Mesenchymal stem cell (in vitro differentiated cells and primary cell): ENCODE measurements at regions not wholly inside any gene's neighbourhood (a gene's known extent, or its start where the extent isn't known, plus 50 kb on each side); places are given as distances from the start of the nearest gene placed in this dataset.

Experiments
- DNase-seq: peaks from one replicate; pipeline ENCODE4 v3.0.0-alpha.2; 2013
- H2AFZ ChIP-seq: one replicate; pipeline ENCODE4 v1.6.1; 2013; ENCODE audit warnings: low read depth, mild to moderate bottlenecking, control low read depth, inconsistent platforms, low read length, moderate library complexity
- H2AK5ac ChIP-seq: 2 replicates; pipeline ENCODE4 v1.6.1; 2013; ENCODE audit warnings: low read length, moderate library complexity, mild to moderate bottlenecking, inconsistent platforms; ENCODE audit not compliant: severe bottlenecking
- H2BK120ac ChIP-seq: one replicate; pipeline ENCODE4 v1.6.1; 2013; ENCODE audit warnings: low read depth, mild to moderate bottlenecking, inconsistent platforms, low read length, moderate library complexity
- H2BK12ac ChIP-seq, 2 experiments: one replicate each; pipeline ENCODE4 v1.6.1; 2013; ENCODE audit warnings: inconsistent platforms in 2 of 2, low read length in 2 of 2, mild to moderate bottlenecking in 2 of 2, moderate library complexity in 2 of 2, control low read depth in 1 of 2
- H2BK15ac ChIP-seq: one replicate; pipeline ENCODE4 v1.6.1; 2013; ENCODE audit warnings: mild to moderate bottlenecking, low read depth, inconsistent platforms; ENCODE audit not compliant: poor library complexity, severe bottlenecking
- H2BK5ac ChIP-seq: 2 replicates; pipeline ENCODE4 v1.6.1; 2013; ENCODE audit warnings: low read depth, mild to moderate bottlenecking, low read length, control low read depth, inconsistent platforms; ENCODE audit not compliant: poor library complexity, severe bottlenecking
- H3K14ac ChIP-seq, 2 experiments: one replicate each; pipeline ENCODE4 v1.6.1; 2013; ENCODE audit warnings: inconsistent platforms in 2 of 2, low read length in 2 of 2, control low read depth in 1 of 2, mild to moderate bottlenecking in 1 of 2, moderate library complexity in 1 of 2
- H3K18ac ChIP-seq, 2 experiments: one replicate each; pipeline ENCODE4 v1.6.1; 2013; ENCODE audit warnings: inconsistent platforms in 2 of 2, low read length in 2 of 2, control low read depth in 1 of 2, low read depth in 1 of 2, mild to moderate bottlenecking in 1 of 2
- H3K23ac ChIP-seq, 2 experiments: one replicate each; pipeline ENCODE4 v1.6.1; 2013; ENCODE audit warnings: inconsistent platforms in 2 of 2, low read length in 2 of 2, mild to moderate bottlenecking in 2 of 2, moderate library complexity in 2 of 2, control low read depth in 1 of 2
- H3K27ac ChIP-seq: 2 replicates; pipeline ENCODE4 v1.5.1; 2013; ENCODE audit warnings: mild to moderate bottlenecking, moderate library complexity, low read length, control low read depth, inconsistent platforms; ENCODE audit not compliant: poor library complexity, severe bottlenecking
- H3K27me3 ChIP-seq, 2 experiments: 2 replicates each; pipeline versions ENCODE4 v1.6.1 to v1.7.0; 2013; ENCODE audit warnings: low read length in 2 of 2, mild to moderate bottlenecking in 2 of 2, moderate library complexity in 2 of 2, control low read depth in 1 of 2, inconsistent platforms in 1 of 2; ENCODE audit not compliant: control insufficient read depth in 1 of 2, insufficient read depth in 1 of 2
- H3K36me3 ChIP-seq, 2 experiments: 2 replicates each; pipeline versions ENCODE4 v1.6.1 to v1.7.0; 2013; ENCODE audit warnings: low read length in 2 of 2, control low read depth in 1 of 2, inconsistent platforms in 1 of 2, low read depth in 1 of 2, mild to moderate bottlenecking in 1 of 2; ENCODE audit not compliant: insufficient read depth in 2 of 2, control insufficient read depth in 1 of 2
- H3K4ac ChIP-seq, 2 experiments: one replicate each; pipeline ENCODE4 v1.6.1; 2013; ENCODE audit warnings: inconsistent platforms in 2 of 2, low read length in 2 of 2, mild to moderate bottlenecking in 2 of 2, moderate library complexity in 2 of 2, control low read depth in 1 of 2, low read depth in 1 of 2
- H3K4me1 ChIP-seq: 2 replicates; pipeline ENCODE4 v1.6.1; 2013; ENCODE audit warnings: low read depth, low read length, control low read depth; ENCODE audit not compliant: control insufficient read depth, insufficient read depth
- H3K4me2 ChIP-seq: 2 replicates; pipeline ENCODE4 v1.6.1; 2013; ENCODE audit warnings: low read length, mild to moderate bottlenecking, inconsistent platforms; ENCODE audit not compliant: poor library complexity, severe bottlenecking
- H3K4me3 ChIP-seq, 2 experiments: 2 replicates each; pipeline versions ENCODE4 v1.5.1 to v1.7.0; 2013; ENCODE audit warnings: low read length in 2 of 2, mild to moderate bottlenecking in 2 of 2, control low read depth in 1 of 2, low read depth in 1 of 2; ENCODE audit not compliant: insufficient read depth in 1 of 2
- H3K79me1 ChIP-seq: replicated peaks from 2 replicates; pipeline ENCODE4 v1.6.1; 2013; ENCODE audit warnings: mild to moderate bottlenecking, control low read depth, low read length, inconsistent platforms; ENCODE audit not compliant: poor library complexity, severe bottlenecking
- H3K9ac ChIP-seq: 2 replicates; pipeline ENCODE4 v1.7.0; 2013; ENCODE audit warnings: mild to moderate bottlenecking, low read length, moderate library complexity
- H3K9me3 ChIP-seq: 2 replicates; pipeline ENCODE4 v1.7.0; 2013; ENCODE audit warnings: mild to moderate bottlenecking, low read length; ENCODE audit not compliant: control insufficient read depth
- H4K8ac ChIP-seq: one replicate; pipeline ENCODE4 v1.6.1; 2013; ENCODE audit warnings: inconsistent platforms, mild to moderate bottlenecking, low read length, moderate library complexity
- H4K91ac ChIP-seq: one replicate; pipeline ENCODE4 v1.6.1; 2013; ENCODE audit warnings: mild to moderate bottlenecking, low read length, inconsistent platforms
- WGBS: methylation state at CpG from one replicate; pipeline ENCODE4 v1.1.7; 2013; ENCODE audit warnings: mixed read lengths; 5-methylcytosine and 5-hydroxymethylcytosine counted together

DNA sequence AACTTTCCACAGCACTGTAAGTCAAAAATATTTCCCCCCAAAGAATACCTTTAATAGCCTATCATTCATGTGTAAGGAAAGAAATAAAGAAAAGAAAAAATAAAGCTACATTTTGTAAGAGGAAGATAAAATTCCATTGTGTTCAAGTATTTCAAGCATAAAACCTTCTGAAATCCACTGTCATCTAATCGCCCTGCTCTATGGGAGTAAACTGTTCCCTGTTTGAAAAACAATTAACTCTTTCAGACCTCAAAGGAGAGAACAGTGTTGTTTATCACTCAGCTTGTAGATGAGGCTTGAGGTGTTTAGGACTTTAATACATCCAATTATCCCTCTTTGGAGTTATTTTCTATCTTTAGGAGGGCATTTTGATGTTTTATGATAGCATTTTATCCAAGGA lies 112.2 kb upstream of the REG3G start:
- no peaks in the 10 kb centered on the region for H3K9me3 ChIP-seq
- no peak overlapping the region for H3K18ac ChIP-seq
- no peak overlapping the region for H3K23ac ChIP-seq
- no peak overlapping the region for H2BK12ac ChIP-seq
- no peak overlapping the region for H3K4me2 ChIP-seq
- H2AK5ac ChIP-seq: no peak overlapping the region
- no peak overlapping the region for H3K9ac ChIP-seq
- no peak overlapping the region for H4K8ac ChIP-seq
- H3K27ac ChIP-seq: no peak overlapping the region
- no peak overlapping the region for H2BK15ac ChIP-seq
- H3K4me3 ChIP-seq: no peak overlapping the region
- H2AFZ ChIP-seq: no peak overlapping the region
- no peak overlapping the region for H2BK5ac ChIP-seq
- no peak overlapping the region for H3K14ac ChIP-seq
- H2BK120ac ChIP-seq: no peak overlapping the region
- H3K36me3 ChIP-seq: no peaks in the 10 kb centered on the region
- no peaks in the 10 kb centered on the region for H3K79me1 ChIP-seq
- no peak overlapping the region for H3K4ac ChIP-seq
- WGBS: 33% methylated on average over 1 of the region's 1 CpG
- no peak for DNase-seq
- no peaks in the 10 kb centered on the region for H3K27me3 ChIP-seq
- H4K91ac ChIP-seq: no peak overlapping the region
- no peaks in the 10 kb centered on the region for H3K4me1 ChIP-seq

DNA sequence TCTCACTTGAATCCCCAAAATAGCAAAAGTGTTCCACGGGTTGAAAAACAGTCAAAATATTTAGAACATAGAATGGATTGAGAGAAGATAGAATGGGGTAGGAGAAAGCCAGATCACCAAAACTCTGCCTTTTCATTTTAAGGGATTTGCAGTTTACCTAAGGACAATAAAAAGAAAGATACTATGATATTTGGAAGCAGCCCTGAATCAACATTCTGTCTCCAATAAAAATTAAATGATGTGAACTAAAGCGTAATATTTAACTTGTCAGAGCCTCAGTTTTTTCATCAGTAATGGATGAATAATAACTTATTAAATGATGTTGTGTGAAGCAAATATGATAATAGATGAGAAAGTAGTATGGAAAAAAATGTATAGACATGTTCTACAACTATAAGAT lies 100.2 kb upstream of the REG3G start:
- no peak overlapping the region for H4K8ac ChIP-seq
- H3K79me1 ChIP-seq: no peaks in the 10 kb centered on the region
- H3K23ac ChIP-seq: no peak overlapping the region
- H3K36me3 ChIP-seq: no peaks in the 10 kb centered on the region
- no peak overlapping the region for H3K9ac ChIP-seq
- no peaks in the 10 kb centered on the region for H3K9me3 ChIP-seq
- H4K91ac ChIP-seq: no peak overlapping the region
- WGBS: no CpG with 5 or more reads among the region's 2 CpGs
- no peak overlapping the region for H3K18ac ChIP-seq
- DNase-seq: no peak
- no peaks in the 10 kb centered on the region for H3K27me3 ChIP-seq
- no peak overlapping the region for H2BK5ac ChIP-seq
- no peak overlapping the region for H3K4ac ChIP-seq
- no peak overlapping the region for H3K14ac ChIP-seq
- no peaks in the 10 kb centered on the region for H3K4me1 ChIP-seq
- no peak overlapping the region for H2AK5ac ChIP-seq
- H2BK12ac ChIP-seq: no peak overlapping the region
- H3K27ac ChIP-seq: no peak overlapping the region
- H2BK15ac ChIP-seq: no peak overlapping the region
- H3K4me3 ChIP-seq: no peak overlapping the region
- no peak overlapping the region for H2AFZ ChIP-seq
- no peak overlapping the region for H3K4me2 ChIP-seq
- no peak overlapping the region for H2BK120ac ChIP-seq

DNA sequence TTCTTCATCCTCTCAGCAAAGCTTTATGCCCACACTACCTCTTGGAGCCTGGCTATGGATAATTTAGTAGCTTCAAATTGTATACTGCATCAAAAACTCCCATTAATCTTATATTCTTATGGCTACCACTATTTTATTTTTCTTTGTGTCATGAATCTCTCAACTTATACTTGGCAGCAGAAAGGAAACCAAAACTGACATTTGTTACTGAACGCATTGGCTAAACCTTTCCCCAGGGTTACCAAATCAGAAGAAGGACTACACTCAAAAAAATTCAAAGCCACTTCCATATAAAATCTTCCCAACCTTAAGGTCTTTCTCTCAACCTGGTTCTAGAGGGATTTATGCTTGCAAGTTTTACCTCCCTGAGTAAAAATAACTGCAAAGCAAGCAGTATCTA lies 97.0 kb upstream of the REG3G start:
- no peak overlapping the region for H3K9ac ChIP-seq
- no peak overlapping the region for H3K14ac ChIP-seq
- H2AK5ac ChIP-seq: no peak overlapping the region
- no peak overlapping the region for H2BK15ac ChIP-seq
- no peaks in the 10 kb centered on the region for H3K79me1 ChIP-seq
- H2AFZ ChIP-seq: no peak overlapping the region
- no peak overlapping the region for H3K4ac ChIP-seq
- H3K23ac ChIP-seq: no peak overlapping the region
- no peak overlapping the region for H3K27ac ChIP-seq
- H3K4me3 ChIP-seq: no peak overlapping the region
- WGBS: 93% methylated on average over 1 of the region's 1 CpG
- no peak for DNase-seq
- no peaks in the 10 kb centered on the region for H3K4me1 ChIP-seq
- H3K9me3 ChIP-seq: no peaks in the 10 kb centered on the region
- H2BK120ac ChIP-seq: no peak overlapping the region
- H3K27me3 ChIP-seq: no peaks in the 10 kb centered on the region
- no peak overlapping the region for H4K8ac ChIP-seq
- H4K91ac ChIP-seq: no peak overlapping the region
- no peaks in the 10 kb centered on the region for H3K36me3 ChIP-seq
- no peak overlapping the region for H2BK5ac ChIP-seq
- H3K4me2 ChIP-seq: no peak overlapping the region
- H3K18ac ChIP-seq: no peak overlapping the region
- no peak overlapping the region for H2BK12ac ChIP-seq

DNA sequence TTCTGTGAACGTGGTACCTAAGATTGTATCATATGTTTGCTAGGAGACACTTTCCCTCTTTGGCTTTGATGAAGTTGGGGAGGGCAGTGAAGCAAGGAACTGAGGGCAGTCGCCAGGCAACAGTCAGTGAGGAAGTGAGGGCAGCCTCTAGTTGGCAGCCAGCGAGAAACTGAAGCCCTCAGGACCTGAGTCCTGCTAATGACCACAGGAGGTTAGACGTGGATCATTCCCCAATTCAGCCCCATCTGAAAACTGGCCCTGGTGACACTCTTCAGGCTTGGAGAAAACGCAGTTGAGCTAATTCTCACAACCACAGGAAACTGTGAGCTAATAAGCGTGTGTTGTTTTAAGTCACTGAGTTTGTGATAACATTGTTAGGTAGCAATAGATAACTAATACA lies 84.5 kb upstream of the REG3G start:
- H3K14ac ChIP-seq: no peak overlapping the region
- no peak overlapping the region for H3K9ac ChIP-seq
- no peaks in the 10 kb centered on the region for H3K79me1 ChIP-seq
- H3K36me3 ChIP-seq: no peaks in the 10 kb centered on the region
- H3K4me1 ChIP-seq: no peaks in the 10 kb centered on the region
- 69% methylated on average over 5 of the region's 6 CpGs for WGBS
- H3K4me2 ChIP-seq: no peak overlapping the region
- no peak overlapping the region for H2BK120ac ChIP-seq
- no peaks in the 10 kb centered on the region for H3K9me3 ChIP-seq
- no peak overlapping the region for H3K18ac ChIP-seq
- H2AFZ ChIP-seq: no peak overlapping the region
- H4K8ac ChIP-seq: peak overlapping the region; percentile 23
- H2AK5ac ChIP-seq: no peak overlapping the region
- peak; percentile 9 for DNase-seq
- no peak overlapping the region for H3K4me3 ChIP-seq
- H2BK5ac ChIP-seq: no peak overlapping the region
- H3K27me3 ChIP-seq: no peaks in the 10 kb centered on the region
- H3K23ac ChIP-seq: no peak overlapping the region
- no peak overlapping the region for H3K27ac ChIP-seq
- no peak overlapping the region for H2BK15ac ChIP-seq
- H3K4ac ChIP-seq: no peak overlapping the region
- H2BK12ac ChIP-seq: no peak overlapping the region
- peak overlapping the region; percentile 68 for H4K91ac ChIP-seq
